ENCODE measurements at regions not wholly inside any gene's neighbourhood (a gene's known extent, or its start where the extent isn't known, plus 50 kb on each side); places are given as distances from the start of the nearest gene placed in this dataset.

- 67 to 90% (median 75%) methylated on average over 2 of the region's 2 CpGs for WGBS, 4 donors
- Histone ChIP-seq H3K4me3 (no peak overlapping the region), H3K27me3 (no peaks in the 10 kb centered on the region), H3K4me1 (replicated peaks in 1 of 2) (no peaks in the 10 kb centered on the region), H3K27ac (no peak overlapping the region), H3K36me3 (replicated peaks in 1 of 2) (no peaks in the 10 kb centered on the region), H3K9me3 (replicated peaks in 1 of 3) (no peaks in the 10 kb centered on the region)
- no peak for DNase-seq
- TF ChIP-seq CTCF (IDR thresholded peaks at IDR 0.05) (no peak), POLR2A (IDR thresholded peaks at IDR 0.05) (no peak)
- intact Hi-C loops (cut with DNase I): no loop called here
Observed at GRCh38 chr21:29228306-29228705, 70.4 kb upstream of the BACH1 start.

DNA sequence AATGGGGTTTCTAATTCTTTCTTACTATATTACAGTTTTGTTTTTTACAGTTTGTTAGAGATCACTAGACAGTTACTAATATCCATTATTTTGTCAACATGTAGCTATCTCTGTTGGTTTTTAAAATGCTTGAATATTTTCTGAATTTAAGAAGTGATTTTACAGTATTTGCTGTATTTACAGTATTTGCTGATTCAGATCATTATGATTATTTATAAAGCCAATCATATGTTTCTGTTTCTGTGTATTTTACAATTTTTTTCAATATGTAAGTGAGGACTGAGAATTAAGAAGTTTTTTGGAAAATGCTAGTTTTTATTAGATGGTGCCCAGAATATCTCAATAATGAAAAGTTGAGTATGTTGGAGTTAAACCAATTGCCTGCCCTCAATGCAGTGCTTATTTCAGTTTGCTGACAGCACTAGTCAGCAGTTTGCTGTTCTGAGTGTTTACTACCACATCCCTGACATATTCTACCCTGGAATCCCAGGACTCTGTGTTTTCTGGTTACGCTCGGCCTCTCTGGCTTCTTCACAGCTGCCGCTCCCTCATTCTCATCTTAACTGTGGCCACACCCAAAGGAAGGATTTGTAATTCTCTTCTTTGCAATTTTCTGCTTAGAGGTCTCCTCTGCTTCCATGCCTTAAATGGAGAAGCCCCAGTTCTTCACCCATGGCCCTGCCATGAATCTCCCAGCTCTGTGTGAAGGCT is 68.0 kb upstream of the BACH1 start:
- Histone ChIP-seq H3K9me3 (replicated peaks in 1 of 3) (no peaks in the 10 kb centered on the region), H3K27me3 (no peaks in the 10 kb centered on the region), H3K4me3 (no peak overlapping the region), H3K4me1 (replicated peaks in 1 of 2) (no peaks in the 10 kb centered on the region), H3K36me3 (replicated peaks in 1 of 2) (no peaks in the 10 kb centered on the region), H3K27ac (no peak overlapping the region)
- DNase-seq: no peak
- no peak for TF ChIP-seq POLR2A (IDR thresholded peaks at IDR 0.05)
- no peak for TF ChIP-seq CTCF (IDR thresholded peaks at IDR 0.05)
- 78 to 89% (median 86%) methylated on average over 3 of the region's 3 CpGs for WGBS, 4 donors
- intact Hi-C loops (cut with DNase I): no loop called here

GRCh38 chr21:29231756-29232529 is 66.8 kb upstream of the BACH1 start:
- Histone ChIP-seq H3K36me3 (replicated peaks in 1 of 2) (no peaks in the 10 kb centered on the region), H3K4me3 (no peak overlapping the region), H3K27me3 (no peaks in the 10 kb centered on the region), H3K9me3 (replicated peaks in 1 of 3) (no peaks in the 10 kb centered on the region), H3K27ac (no peak overlapping the region), H3K4me1 (replicated peaks in 1 of 2) (no peaks in the 10 kb centered on the region)
- no peak for DNase-seq
- 82 to 93% (median 91%) methylated on average over 6 of the region's 6 CpGs for WGBS, 4 donors
- no peak for TF ChIP-seq CTCF (IDR thresholded peaks at IDR 0.05)
- no peak for TF ChIP-seq POLR2A (IDR thresholded peaks at IDR 0.05)
- intact Hi-C loops (cut with DNase I): no loop called here

DNA sequence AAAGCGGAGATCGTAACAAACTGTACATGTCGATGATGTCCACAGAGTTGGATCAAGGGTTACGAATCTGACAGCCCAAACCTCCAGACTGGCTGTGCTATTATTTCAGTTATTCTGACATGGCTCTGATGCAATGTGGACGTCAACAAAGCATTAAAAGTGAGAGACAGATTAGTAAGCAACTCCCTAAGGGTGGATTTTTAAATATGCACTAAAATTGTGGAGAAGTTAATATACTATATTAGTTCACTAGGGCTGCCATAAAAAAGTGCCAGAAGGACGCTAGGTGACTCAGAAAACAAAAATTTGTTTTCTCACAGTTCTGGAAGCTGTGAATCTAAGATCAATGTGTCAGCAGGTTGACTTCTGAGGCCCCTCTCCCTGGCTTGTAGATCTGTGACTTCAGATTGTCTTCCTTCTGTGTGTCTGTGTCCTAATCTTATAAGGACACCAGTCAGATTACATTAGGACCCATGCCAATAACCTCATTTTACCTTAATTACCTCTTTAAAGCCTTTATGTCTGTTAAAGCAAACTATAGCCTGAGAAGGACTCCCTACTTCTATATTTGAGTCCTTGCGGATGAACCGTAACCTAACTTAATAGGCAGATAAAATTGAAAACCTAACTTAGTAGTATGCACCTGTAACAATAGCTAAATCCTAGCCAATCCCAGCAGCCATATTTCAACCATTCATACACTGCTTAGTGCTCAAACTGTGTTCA is 66.0 kb upstream of the BACH1 start:
- H3K27me3 ChIP-seq: no peaks in the 10 kb centered on the region
- DNase-seq: no peak
- H3K36me3 ChIP-seq (replicated peaks in 1 of 2): no peaks in the 10 kb centered on the region
- intact Hi-C loops (cut with DNase I): no loop called here
- H3K4me3 ChIP-seq: no peak overlapping the region
- TF ChIP-seq POLR2A (IDR thresholded peaks at IDR 0.05) (no peak), CTCF (IDR thresholded peaks at IDR 0.05) (no peak)
- H3K4me1 ChIP-seq (replicated peaks in 1 of 2): peaks cover 5 to 6% of the 10 kb centered on the region in 2 donors
- no peaks in the 10 kb centered on the region for H3K9me3 ChIP-seq (replicated peaks in 1 of 3)
- H3K27ac ChIP-seq: no peak overlapping the region
- WGBS, 4 donors: 79 to 88% (median 82%) methylated on average over 8 of the region's 8 CpGs

All from adrenal gland (tissue), 9 donors.